HCT116 (cell line): ENCODE measurements at regions not wholly inside any gene's neighbourhood (a gene's known extent, or its start where the extent isn't known, plus 50 kb on each side); places are given as distances from the start of the nearest gene placed in this dataset.

ENCODE experiments used
- ATAC-seq: fragments of 200-7000 bp; cut with Tn5 transposase; 2 replicates; pipeline ENCODE4 v1.9.1; 2020; ENCODE audit warnings: mild to moderate bottlenecking, moderate library complexity
- BruUV-seq: library from RNA; stranded (reverse); fragments of 400-500 nt; replicated peaks from 2 replicates; lab custom pipeline; 2021; lab: Mats Ljungman, UMichigan
- CTCF ChIA-PET: fragments of 300-600 bp; sonication (Branson Sonifier 250); formaldehyde crosslinking; loops from one replicate; lab custom pipeline; 2021; ENCODE audit warnings: antibody characterized with exemption; lab: Charles Lee
- POLR2A ChIA-PET: fragments of 300-600, 350-600 bp; sonication (Branson Sonifier 250); formaldehyde crosslinking; loops from one replicate; lab custom pipeline; 2021; ENCODE audit warnings: antibody characterized with exemption; lab: Charles Lee
- RAD21 ChIA-PET, 2 experiments: fragments of 300-600 bp; sonication (Branson Sonifier 250); formaldehyde crosslinking; loops; one replicate each; lab custom pipeline; 2023; ENCODE audit warnings: low total read pairs in 2 of 2; ENCODE audit not compliant: uncharacterized antibody in 2 of 2, unreplicated experiment in 2 of 2, low non-redundant PET in 1 of 2; lab: Charles Lee
- DNase-seq: peaks from one replicate; pipeline ENCODE4 v3.0.0-alpha.2; 2010; ENCODE audit warnings: low read depth, low spot score
- H2AFZ ChIP-seq: fragments of 200-600 bp; shearing (Covaris generic), sonication (generic); 2 replicates; pipeline ENCODE4 v1.6.1; 2017; ENCODE audit warnings: low read depth, mixed run types, mixed read lengths, antibody characterized with exemption, low read length; ENCODE audit not compliant: poor library complexity, severe bottlenecking
- H3K27ac ChIP-seq: 2 replicates; pipeline ENCODE4 v1.5.1; 2012; ENCODE audit warnings: low read depth, low read length
- H3K27me3 ChIP-seq: fragments of 200-600 bp; sonication (generic); 2 replicates; pipeline ENCODE4 v1.6.1; 2016; ENCODE audit warnings: mixed run types, low read length, mixed read lengths; ENCODE audit not compliant: insufficient read depth
- H3K36me3 ChIP-seq, 2 experiments: fragments of 200-500 bp in 1 of 2; fragments of 200-600 bp in 1 of 2; sonication (Bioruptor generic) in 1 of 2; sonication (generic) in 1 of 2; 2 replicates each; pipeline versions ENCODE4 v1.5.1 to v1.6.1; 2014 to 2016; ENCODE audit warnings: low read length in 2 of 2, inconsistent platforms in 1 of 2, mixed read lengths in 1 of 2, mixed run types in 1 of 2; ENCODE audit not compliant: insufficient read depth in 2 of 2, control insufficient read depth in 1 of 2
- H3K4me1 ChIP-seq, 2 experiments: fragments of 200-600 bp in 1 of 2; sonication (generic) in 1 of 2; 2 replicates each; pipeline versions ENCODE4 v1.5.1 to v1.6.1; 2012 to 2017; ENCODE audit warnings: low read length in 2 of 2, inconsistent platforms in 1 of 2, mild to moderate bottlenecking in 1 of 2, mixed read lengths in 1 of 2, mixed run types in 1 of 2, moderate library complexity in 1 of 2; ENCODE audit not compliant: insufficient read depth in 2 of 2, control insufficient read depth in 1 of 2
- H3K4me2 ChIP-seq: fragments of 200-600 bp; sonication (generic); 2 replicates; pipeline ENCODE4 v1.6.1; 2017; ENCODE audit warnings: mixed run types, low read length, mixed read lengths
- H3K4me3 ChIP-seq, 2 experiments: fragments of 200-600 bp in 1 of 2; sonication (generic) in 1 of 2; replicated peaks in 1 of 2; 2 replicates each; pipeline ENCODE4 v1.5.1; 2011 to 2016; ENCODE audit warnings: low read length in 2 of 2, control low read depth in 1 of 2, low read depth in 1 of 2, mild to moderate bottlenecking in 1 of 2, mixed read lengths in 1 of 2, mixed run types in 1 of 2
- H3K79me2 ChIP-seq: fragments of 200-600 bp; sonication (generic); 2 replicates; pipeline ENCODE4 v1.6.1; 2017; ENCODE audit warnings: mild to moderate bottlenecking, mixed run types, low read length, moderate library complexity, mixed read lengths; ENCODE audit not compliant: insufficient read depth
- H3K9ac ChIP-seq: fragments of 200-600 bp; sonication (generic); 2 replicates; pipeline ENCODE4 v1.6.1; 2016; ENCODE audit warnings: low read length, mixed read lengths
- H3K9me2 ChIP-seq: fragments of 200-600 bp; sonication (generic), shearing (Covaris generic); 2 replicates; pipeline ENCODE4 v1.6.1; 2017; ENCODE audit warnings: mixed run types, mild to moderate bottlenecking, moderate library complexity; ENCODE audit not compliant: insufficient read depth
- H3K9me3 ChIP-seq, 2 experiments: fragments of 200-500 bp in 1 of 2; fragments of 200-600 bp in 1 of 2; sonication (Bioruptor generic) in 1 of 2; sonication (generic) in 1 of 2; 2 replicates each; pipeline ENCODE4 v1.6.1; 2014 to 2017; ENCODE audit warnings: low read length in 2 of 2, mixed read lengths in 2 of 2, inconsistent platforms in 1 of 2, low read depth in 1 of 2, mild to moderate bottlenecking in 1 of 2, mixed run types in 1 of 2, moderate library complexity in 1 of 2; ENCODE audit not compliant: control insufficient read depth in 1 of 2, insufficient read depth in 1 of 2
- H4K20me1 ChIP-seq: fragments of 200-600 bp; sonication (generic), shearing (Covaris generic); 2 replicates; pipeline ENCODE4 v1.6.1; 2017; ENCODE audit warnings: mixed run types, mild to moderate bottlenecking, moderate library complexity; ENCODE audit not compliant: insufficient read depth
- CBX3 ChIP-seq: IDR thresholded peaks from 2 replicates; pipeline ENCODE4 v1.6.1; 2012; ENCODE audit warnings: low read depth
- CEBPB ChIP-seq: IDR thresholded peaks from 2 replicates; pipeline ENCODE4 v1.6.1; 2012; ENCODE audit warnings: low read depth
- POLR2AphosphoS5 ChIP-seq: IDR thresholded peaks from 2 replicates; pipeline ENCODE4 v1.6.1; 2011; ENCODE audit warnings: mild to moderate bottlenecking, low read depth, low read length, moderate library complexity
- intact Hi-C: fragments of 100-400 bp; cut with micrococcal nuclease; formaldehyde crosslinking; loops from 2 replicates; pipeline ENCODE4 v1.10.0; 2022
- TF ChIP-seq, protein P1 (sequence below), 3 experiments: fragments of 200-600 bp in 1 of 3; sonication (generic) in 1 of 3; IDR thresholded peaks in 2 of 3; conservative IDR thresholded peaks in 1 of 3; 2 replicates each; pipeline ENCODE4 v1.5.1; 2012 to 2017; ENCODE audit warnings: low read depth in 2 of 3, low read length in 2 of 3, antibody characterized with exemption in 1 of 3, borderline replicate concordance in 1 of 3, control low read depth in 1 of 3, mild to moderate bottlenecking in 1 of 3, mixed read lengths in 1 of 3, mixed run types in 1 of 3, moderate library complexity in 1 of 3; ENCODE audit not compliant: insufficient read depth in 1 of 3
- TF ChIP-seq, protein P2 (sequence below): IDR thresholded peaks from 2 replicates; pipeline ENCODE4 v1.6.1; 2012

DNA sequence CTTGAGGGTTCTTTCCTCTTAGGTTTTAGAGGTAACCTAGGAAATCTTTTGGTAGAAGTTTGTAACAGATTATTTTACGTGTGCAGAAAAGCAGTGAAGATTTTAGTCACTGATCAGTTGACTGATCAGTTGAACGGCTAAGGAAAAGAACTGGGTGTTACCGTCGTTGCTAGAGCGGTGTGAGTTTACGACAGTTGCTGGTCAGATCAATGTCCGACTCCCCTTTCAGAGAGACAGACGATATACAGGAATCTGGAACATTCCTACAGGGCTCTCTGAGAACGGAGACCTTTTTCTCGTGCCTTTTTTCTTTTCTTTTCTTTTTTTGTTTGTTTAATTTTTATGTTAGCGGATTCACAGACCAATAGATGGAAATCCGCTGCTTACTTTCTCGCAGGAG lies 132.1 kb upstream of the ZNF184 start:
- ChIA-PET POLR2A (no interaction called here), RAD21 (no interaction called here), CTCF (no interaction called here)
- peak overlapping the region; percentile 71 for H2AFZ ChIP-seq
- H3K4me2 ChIP-seq: peak overlapping the region; percentile 77
- H3K4me1 ChIP-seq: peaks cover 12 to 59% of the 10 kb centered on the region in 2 experiments
- no peaks in the 10 kb centered on the region for H4K20me1 ChIP-seq
- H3K27ac ChIP-seq: peak overlapping the region; percentile 61
- H3K4me3 ChIP-seq: peak overlapping the region; percentile 30 to 49
- peak overlapping the region; percentile 42; the same call in 1 of the 2 replicates for H3K9ac ChIP-seq
- no peaks in the 10 kb centered on the region for H3K79me2 ChIP-seq
- H3K27me3 ChIP-seq: no peaks in the 10 kb centered on the region
- DNase-seq: no peak
- intact Hi-C loops: loop anchor here (5.0 to 10.0 kb wide), 4 partner anchors 67 to 310 kb away; no protein-coding TSS in a partner anchor
- BruUV-seq: no TSS peak
- H3K36me3 ChIP-seq: no peaks in the 10 kb centered on the region
- no peaks in the 10 kb centered on the region for H3K9me3 ChIP-seq
- TF ChIP-seq, protein P1, sequence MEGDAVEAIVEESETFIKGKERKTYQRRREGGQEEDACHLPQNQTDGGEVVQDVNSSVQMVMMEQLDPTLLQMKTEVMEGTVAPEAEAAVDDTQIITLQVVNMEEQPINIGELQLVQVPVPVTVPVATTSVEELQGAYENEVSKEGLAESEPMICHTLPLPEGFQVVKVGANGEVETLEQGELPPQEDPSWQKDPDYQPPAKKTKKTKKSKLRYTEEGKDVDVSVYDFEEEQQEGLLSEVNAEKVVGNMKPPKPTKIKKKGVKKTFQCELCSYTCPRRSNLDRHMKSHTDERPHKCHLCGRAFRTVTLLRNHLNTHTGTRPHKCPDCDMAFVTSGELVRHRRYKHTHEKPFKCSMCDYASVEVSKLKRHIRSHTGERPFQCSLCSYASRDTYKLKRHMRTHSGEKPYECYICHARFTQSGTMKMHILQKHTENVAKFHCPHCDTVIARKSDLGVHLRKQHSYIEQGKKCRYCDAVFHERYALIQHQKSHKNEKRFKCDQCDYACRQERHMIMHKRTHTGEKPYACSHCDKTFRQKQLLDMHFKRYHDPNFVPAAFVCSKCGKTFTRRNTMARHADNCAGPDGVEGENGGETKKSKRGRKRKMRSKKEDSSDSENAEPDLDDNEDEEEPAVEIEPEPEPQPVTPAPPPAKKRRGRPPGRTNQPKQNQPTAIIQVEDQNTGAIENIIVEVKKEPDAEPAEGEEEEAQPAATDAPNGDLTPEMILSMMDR (IDR thresholded peaks at IDR 0.05 in 2 of 3, conservative IDR thresholded peaks at IDR 0.05 in 1 of 3; ENCODE audit: borderline replicate concordance in 1 of 3, insufficient read depth in 1 of 3, low read depth in 2 of 3, low read length in 2 of 3): no peak
- H3K9me2 ChIP-seq: no peaks in the 10 kb centered on the region
- no peak for ATAC-seq

DNA sequence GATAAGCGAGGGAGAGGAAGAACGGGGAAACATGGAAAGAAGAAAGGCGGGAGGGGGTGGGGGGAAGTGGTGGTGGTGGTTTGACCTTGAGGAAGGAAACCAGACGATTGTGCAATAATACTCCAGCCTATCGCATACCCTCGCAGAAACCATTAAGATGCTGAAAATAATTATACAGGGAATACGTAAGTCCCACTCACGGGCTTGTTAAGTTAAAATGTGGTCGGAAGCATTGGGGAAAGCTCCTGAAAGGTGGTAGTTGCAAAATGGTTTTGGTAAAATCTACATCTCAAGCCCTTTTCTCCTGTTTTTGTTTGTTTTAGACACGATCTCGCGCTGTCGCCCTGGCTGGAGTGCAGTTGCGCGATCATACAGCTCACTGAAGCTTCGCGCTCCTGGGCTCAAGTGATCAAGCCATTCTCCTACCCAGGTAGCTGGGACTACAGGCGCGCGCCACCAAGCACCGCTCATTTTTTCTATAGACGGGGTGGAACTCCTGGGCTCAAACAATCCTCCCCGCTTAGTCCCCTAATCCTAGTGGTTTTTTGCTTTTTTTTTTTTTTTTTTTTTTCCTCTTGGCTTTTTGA lies 128.9 kb upstream of the ZNF184 start:
- ATAC-seq: peak; percentile 41

More for the DNA sequence above, 128.9 kb upstream of the ZNF184 start:
- Histone ChIP-seq H3K4me2 (peak overlapping the region; percentile 98), H3K79me2 (no peaks in the 10 kb centered on the region), H3K27ac (peak overlapping the region; percentile 51), H3K9ac (peak overlapping the region; percentile 15; the same call in 1 of the 2 replicates), H4K20me1 (no peaks in the 10 kb centered on the region), H3K36me3 (no peaks in the 10 kb centered on the region), H3K4me3 (peak overlapping the region; percentile 0 to 51; a peak in 3 of 4 replicates), H3K27me3 (no peaks in the 10 kb centered on the region), H3K9me3 (no peaks in the 10 kb centered on the region), H3K4me1 (peaks cover 6 to 43% of the 10 kb centered on the region in 2 experiments), H3K9me2 (no peaks in the 10 kb centered on the region), H2AFZ (peak overlapping the region; percentile 87)
- DNase-seq: no peak
- ChIA-PET RAD21 (interaction anchor here (0.7 kb wide), 3 partner anchors 70 to 409 kb away, joined by 3 to 6 read pairs (median 3); no protein-coding TSS in a partner anchor), CTCF (no interaction called here), POLR2A (interaction anchor here (0.7 to 1.1 kb wide), 5 partner anchors 18 to 452 kb away, joined by 3 to 6 read pairs (median 3); no protein-coding TSS in a partner anchor)
- intact Hi-C loops: loop anchor here (5.0 to 10.0 kb wide), 2 partner anchors 69 to 307 kb away; no protein-coding TSS in a partner anchor
- TF ChIP-seq, protein P2, sequence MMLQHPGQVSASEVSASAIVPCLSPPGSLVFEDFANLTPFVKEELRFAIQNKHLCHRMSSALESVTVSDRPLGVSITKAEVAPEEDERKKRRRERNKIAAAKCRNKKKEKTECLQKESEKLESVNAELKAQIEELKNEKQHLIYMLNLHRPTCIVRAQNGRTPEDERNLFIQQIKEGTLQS: no peak
- TF ChIP-seq CBX3: no peak
- TF ChIP-seq CEBPB: peak; percentile 60; the same call in 1 of the 2 replicates
- TF ChIP-seq POLR2AphosphoS5: no peak
- no TSS peak for BruUV-seq
